GM23338 (cell line): ENCODE measurements at regions not wholly inside any gene's neighbourhood (a gene's known extent, or its start where the extent isn't known, plus 50 kb on each side); places are given as distances from the start of the nearest gene placed in this dataset.

Experiments used
- EZH2 ChIP-seq: fragments of 200-600 bp; sonication (generic); IDR thresholded peaks from one replicate; pipeline ENCODE4 v1.8.0; 2017; ENCODE audit warnings: antibody characterized with exemption, mild to moderate bottlenecking, low read depth; ENCODE audit not compliant: unreplicated experiment
- EZH2phosphoT487 ChIP-seq: fragments of 200-600 bp; sonication (generic); IDR thresholded peaks from one replicate; pipeline ENCODE4 v1.8.1; 2018; ENCODE audit warnings: antibody characterized with exemption; ENCODE audit not compliant: unreplicated experiment
- POLR2AphosphoS5 ChIP-seq: IDR thresholded peaks from 2 replicates; pipeline ENCODE4 v1.6.1; 2016; ENCODE audit warnings: antibody characterized with exemption, low read depth
- TF ChIP-seq, protein P1 (sequence below), 2 experiments: fragments of 200-600 bp in 1 of 2; sonication (generic) in 1 of 2; conservative IDR thresholded peaks; 2 replicates each; pipeline versions ENCODE4 v1.5.1 to v1.6.1; 2016 to 2017; ENCODE audit warnings: antibody characterized with exemption in 2 of 2, low read depth in 2 of 2, mild to moderate bottlenecking in 2 of 2, moderate library complexity in 1 of 2
- TF ChIP-seq, protein P2 (sequence below): fragments of 250-450 bp; sonication (Bioruptor Pico); IDR thresholded peaks from 2 replicates; pipeline ENCODE4 v1.5.0; 2020; ENCODE audit warnings: mild to moderate bottlenecking, moderate library complexity

- TF ChIP-seq, protein P1, sequence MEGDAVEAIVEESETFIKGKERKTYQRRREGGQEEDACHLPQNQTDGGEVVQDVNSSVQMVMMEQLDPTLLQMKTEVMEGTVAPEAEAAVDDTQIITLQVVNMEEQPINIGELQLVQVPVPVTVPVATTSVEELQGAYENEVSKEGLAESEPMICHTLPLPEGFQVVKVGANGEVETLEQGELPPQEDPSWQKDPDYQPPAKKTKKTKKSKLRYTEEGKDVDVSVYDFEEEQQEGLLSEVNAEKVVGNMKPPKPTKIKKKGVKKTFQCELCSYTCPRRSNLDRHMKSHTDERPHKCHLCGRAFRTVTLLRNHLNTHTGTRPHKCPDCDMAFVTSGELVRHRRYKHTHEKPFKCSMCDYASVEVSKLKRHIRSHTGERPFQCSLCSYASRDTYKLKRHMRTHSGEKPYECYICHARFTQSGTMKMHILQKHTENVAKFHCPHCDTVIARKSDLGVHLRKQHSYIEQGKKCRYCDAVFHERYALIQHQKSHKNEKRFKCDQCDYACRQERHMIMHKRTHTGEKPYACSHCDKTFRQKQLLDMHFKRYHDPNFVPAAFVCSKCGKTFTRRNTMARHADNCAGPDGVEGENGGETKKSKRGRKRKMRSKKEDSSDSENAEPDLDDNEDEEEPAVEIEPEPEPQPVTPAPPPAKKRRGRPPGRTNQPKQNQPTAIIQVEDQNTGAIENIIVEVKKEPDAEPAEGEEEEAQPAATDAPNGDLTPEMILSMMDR (conservative IDR thresholded peaks at IDR 0.05; ENCODE audit: low read depth in 2 of 2), result no peak
- TF ChIP-seq, protein P2, sequence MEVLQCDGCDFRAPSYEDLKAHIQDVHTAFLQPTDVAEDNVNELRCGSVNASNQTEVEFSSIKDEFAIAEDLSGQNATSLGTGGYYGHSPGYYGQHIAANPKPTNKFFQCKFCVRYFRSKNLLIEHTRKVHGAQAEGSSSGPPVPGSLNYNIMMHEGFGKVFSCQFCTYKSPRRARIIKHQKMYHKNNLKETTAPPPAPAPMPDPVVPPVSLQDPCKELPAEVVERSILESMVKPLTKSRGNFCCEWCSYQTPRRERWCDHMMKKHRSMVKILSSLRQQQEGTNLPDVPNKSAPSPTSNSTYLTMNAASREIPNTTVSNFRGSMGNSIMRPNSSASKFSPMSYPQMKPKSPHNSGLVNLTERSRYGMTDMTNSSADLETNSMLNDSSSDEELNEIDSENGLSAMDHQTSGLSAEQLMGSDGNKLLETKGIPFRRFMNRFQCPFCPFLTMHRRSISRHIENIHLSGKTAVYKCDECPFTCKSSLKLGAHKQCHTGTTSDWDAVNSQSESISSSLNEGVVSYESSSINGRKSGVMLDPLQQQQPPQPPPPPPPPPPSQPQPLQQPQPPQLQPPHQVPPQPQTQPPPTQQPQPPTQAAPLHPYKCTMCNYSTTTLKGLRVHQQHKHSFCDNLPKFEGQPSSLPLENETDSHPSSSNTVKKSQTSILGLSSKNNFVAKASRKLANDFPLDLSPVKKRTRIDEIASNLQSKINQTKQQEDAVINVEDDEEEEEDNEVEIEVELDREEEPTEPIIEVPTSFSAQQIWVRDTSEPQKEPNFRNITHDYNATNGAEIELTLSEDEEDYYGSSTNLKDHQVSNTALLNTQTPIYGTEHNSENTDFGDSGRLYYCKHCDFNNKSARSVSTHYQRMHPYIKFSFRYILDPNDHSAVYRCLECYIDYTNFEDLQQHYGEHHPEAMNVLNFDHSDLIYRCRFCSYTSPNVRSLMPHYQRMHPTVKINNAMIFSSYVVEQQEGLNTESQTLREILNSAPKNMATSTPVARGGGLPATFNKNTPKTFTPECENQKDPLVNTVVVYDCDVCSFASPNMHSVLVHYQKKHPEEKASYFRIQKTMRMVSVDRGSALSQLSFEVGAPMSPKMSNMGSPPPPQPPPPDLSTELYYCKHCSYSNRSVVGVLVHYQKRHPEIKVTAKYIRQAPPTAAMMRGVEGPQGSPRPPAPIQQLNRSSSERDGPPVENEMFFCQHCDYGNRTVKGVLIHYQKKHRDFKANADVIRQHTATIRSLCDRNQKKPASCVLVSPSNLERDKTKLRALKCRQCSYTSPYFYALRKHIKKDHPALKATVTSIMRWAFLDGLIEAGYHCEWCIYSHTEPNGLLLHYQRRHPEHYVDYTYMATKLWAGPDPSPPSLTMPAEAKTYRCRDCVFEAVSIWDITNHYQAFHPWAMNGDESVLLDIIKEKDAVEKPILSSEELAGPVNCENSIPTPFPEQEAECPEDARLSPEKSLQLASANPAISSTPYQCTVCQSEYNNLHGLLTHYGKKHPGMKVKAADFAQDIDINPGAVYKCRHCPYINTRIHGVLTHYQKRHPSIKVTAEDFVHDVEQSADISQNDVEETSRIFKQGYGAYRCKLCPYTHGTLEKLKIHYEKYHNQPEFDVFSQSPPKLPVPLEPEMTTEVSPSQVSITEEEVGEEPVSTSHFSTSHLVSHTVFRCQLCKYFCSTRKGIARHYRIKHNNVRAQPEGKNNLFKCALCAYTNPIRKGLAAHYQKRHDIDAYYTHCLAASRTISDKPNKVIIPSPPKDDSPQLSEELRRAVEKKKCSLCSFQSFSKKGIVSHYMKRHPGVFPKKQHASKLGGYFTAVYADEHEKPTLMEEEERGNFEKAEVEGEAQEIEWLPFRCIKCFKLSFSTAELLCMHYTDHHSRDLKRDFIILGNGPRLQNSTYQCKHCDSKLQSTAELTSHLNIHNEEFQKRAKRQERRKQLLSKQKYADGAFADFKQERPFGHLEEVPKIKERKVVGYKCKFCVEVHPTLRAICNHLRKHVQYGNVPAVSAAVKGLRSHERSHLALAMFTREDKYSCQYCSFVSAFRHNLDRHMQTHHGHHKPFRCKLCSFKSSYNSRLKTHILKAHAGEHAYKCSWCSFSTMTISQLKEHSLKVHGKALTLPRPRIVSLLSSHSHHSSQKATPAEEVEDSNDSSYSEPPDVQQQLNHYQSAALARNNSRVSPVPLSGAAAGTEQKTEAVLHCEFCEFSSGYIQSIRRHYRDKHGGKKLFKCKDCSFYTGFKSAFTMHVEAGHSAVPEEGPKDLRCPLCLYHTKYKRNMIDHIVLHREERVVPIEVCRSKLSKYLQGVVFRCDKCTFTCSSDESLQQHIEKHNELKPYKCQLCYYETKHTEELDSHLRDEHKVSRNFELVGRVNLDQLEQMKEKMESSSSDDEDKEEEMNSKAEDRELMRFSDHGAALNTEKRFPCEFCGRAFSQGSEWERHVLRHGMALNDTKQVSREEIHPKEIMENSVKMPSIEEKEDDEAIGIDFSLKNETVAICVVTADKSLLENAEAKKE (CRISPR knock-in tag), result no peak
- no peak for TF ChIP-seq EZH2
- no peak for TF ChIP-seq EZH2phosphoT487
- no peak for TF ChIP-seq POLR2AphosphoS5
Measured at GRCh38 chr9:129324808-129325502, 146.9 kb upstream of the IER5L start.
